ENCODE measurements at regions not wholly inside any gene's neighbourhood (a gene's known extent, or its start where the extent isn't known, plus 50 kb on each side); places are given as distances from the start of the nearest gene placed in this dataset.
"Not testable (repeated sequence)": the region's sequence is repeated elsewhere in the genome, so short reads cannot be mapped to it uniquely, and the experiment has no call there.

GRCh38 chr15:95041297-95041696, 809.9 kb downstream of the MCTP2 start:
- H3K4me3 ChIP-seq (ENCODE audit: control insufficient read depth, low read depth, low read length), result no peak overlapping the region
- TF ChIP-seq, protein P1, sequence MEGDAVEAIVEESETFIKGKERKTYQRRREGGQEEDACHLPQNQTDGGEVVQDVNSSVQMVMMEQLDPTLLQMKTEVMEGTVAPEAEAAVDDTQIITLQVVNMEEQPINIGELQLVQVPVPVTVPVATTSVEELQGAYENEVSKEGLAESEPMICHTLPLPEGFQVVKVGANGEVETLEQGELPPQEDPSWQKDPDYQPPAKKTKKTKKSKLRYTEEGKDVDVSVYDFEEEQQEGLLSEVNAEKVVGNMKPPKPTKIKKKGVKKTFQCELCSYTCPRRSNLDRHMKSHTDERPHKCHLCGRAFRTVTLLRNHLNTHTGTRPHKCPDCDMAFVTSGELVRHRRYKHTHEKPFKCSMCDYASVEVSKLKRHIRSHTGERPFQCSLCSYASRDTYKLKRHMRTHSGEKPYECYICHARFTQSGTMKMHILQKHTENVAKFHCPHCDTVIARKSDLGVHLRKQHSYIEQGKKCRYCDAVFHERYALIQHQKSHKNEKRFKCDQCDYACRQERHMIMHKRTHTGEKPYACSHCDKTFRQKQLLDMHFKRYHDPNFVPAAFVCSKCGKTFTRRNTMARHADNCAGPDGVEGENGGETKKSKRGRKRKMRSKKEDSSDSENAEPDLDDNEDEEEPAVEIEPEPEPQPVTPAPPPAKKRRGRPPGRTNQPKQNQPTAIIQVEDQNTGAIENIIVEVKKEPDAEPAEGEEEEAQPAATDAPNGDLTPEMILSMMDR (IDR thresholded peaks at IDR 0.05; ENCODE audit: control insufficient read depth, insufficient read depth, low read depth, low read length, missing control alignments), result no peak
- DNase-seq (ENCODE audit: low read depth), result no peak

DNA sequence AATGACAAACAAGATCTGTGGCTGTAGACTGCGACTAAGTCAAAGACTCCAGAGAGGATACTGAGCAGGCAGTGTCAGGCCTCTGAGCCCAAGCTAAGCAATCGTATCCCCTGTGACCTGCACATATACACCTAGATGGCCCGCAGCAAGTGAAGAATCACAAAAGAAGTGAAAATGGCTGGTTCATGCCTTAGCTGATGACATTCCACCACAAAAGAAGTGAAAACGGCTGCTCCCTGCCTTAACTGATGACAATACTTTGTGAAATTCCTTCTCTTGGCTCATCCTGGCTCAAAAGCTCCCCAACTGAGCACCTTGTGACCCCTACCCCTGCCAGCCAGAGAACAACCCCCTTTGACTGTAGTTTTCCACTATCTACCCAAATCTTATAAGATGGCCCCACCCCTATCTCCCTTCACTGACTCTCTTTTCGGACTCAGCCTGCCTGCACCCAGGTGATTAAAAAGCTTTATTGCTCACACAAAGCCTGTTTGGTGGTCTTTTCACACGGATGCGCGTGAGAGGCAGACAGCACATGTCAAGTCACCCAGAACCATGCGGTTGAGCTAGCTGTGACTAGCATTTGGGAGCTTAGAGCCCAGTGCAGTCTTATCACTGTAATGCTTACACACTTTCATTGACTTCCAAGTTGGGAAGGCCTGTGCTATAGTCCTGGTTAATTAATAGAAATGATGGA, 812.0 kb downstream of the MCTP2 start:
- H3K4me3 ChIP-seq (ENCODE audit: control insufficient read depth, low read depth, low read length); DNase-seq (ENCODE audit: low read depth): not testable (repeated sequence)

GRCh38 chr15:95043933-95044313, 812.6 kb downstream of the MCTP2 start:
- TF ChIP-seq, protein P1 (IDR thresholded peaks at IDR 0.05; ENCODE audit: control insufficient read depth, insufficient read depth, low read depth, low read length, missing control alignments), result no peak
- no peak for DNase-seq (ENCODE audit: low read depth)
- no peak overlapping the region for H3K4me3 ChIP-seq (ENCODE audit: control insufficient read depth, low read depth, low read length)

DNA sequence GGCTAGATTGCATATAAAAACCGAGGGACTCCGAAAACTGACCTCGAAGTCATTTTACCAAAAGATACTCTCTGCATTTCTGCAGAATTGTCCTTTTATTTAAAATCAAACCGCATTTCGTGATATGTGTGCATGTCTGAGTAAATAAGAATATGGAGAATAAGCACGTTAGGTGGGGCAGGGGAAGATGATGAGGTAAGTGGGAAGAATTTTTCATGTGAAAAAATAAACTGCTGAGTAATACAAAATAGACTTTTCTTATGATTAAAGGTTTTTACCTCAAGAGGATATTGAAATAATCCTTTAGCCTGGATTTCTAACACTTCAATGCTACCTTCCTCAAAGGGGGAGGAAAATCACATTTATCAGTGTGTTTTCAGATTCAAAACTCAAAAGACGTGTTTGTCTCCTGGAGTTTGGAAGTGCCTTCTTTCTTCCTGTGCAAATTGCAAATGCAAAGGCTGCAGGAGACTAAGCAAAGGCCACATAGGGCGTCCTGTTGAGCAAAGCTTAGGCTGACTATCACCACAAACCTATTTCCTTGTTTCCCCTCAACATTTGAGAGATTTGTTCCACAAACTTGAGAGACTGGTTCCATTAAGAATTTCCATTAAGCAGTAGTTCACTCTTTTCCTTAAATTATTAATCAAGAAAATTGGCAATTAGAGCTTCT, 813.5 kb downstream of the MCTP2 start:
- H3K4me3 ChIP-seq (ENCODE audit: control insufficient read depth, low read depth, low read length), result no peak overlapping the region
- TF ChIP-seq, protein P1 (IDR thresholded peaks at IDR 0.05; ENCODE audit: control insufficient read depth, insufficient read depth, low read depth, low read length, missing control alignments), result no peak
- no peak for DNase-seq (ENCODE audit: low read depth)

- DNase-seq (ENCODE audit: low read depth), result no peak
- TF ChIP-seq, protein P1 (IDR thresholded peaks at IDR 0.05; ENCODE audit: control insufficient read depth, insufficient read depth, low read depth, low read length, missing control alignments), result no peak
- H3K4me3 ChIP-seq (ENCODE audit: control insufficient read depth, low read depth, low read length), result no peak overlapping the region
Observed at GRCh38 chr15:95051861-95052260, 820.5 kb downstream of the MCTP2 start.

GRCh38 chr15:95059346-95059905, 828.1 kb downstream of the MCTP2 start:
- no peak for DNase-seq (ENCODE audit: low read depth)
- TF ChIP-seq, protein P1 (IDR thresholded peaks at IDR 0.05; ENCODE audit: control insufficient read depth, insufficient read depth, low read depth, low read length, missing control alignments), result no peak
- H3K4me3 ChIP-seq (ENCODE audit: control insufficient read depth, low read depth, low read length), result no peak overlapping the region

Measured in AG09309 (cell line).